DMS 273 (cell line): ENCODE measurements at regions not wholly inside any gene's neighbourhood (a gene's known extent, or its start where the extent isn't known, plus 50 kb on each side); places are given as distances from the start of the nearest gene placed in this dataset.

Experiments
- DNase-seq: peaks from one replicate; lab custom pipeline; 2025; ENCODE audit not compliant: unreplicated experiment; lab: John Stamatoyannopoulos, UW

GRCh38 chrX:40197071-40197470 is 99.3 kb upstream of the BCOR start:
- DNase-seq, result no peak

- no peak for DNase-seq
Observed at GRCh38 chrX:40195368-40195767, 97.6 kb upstream of the BCOR start.

DNA sequence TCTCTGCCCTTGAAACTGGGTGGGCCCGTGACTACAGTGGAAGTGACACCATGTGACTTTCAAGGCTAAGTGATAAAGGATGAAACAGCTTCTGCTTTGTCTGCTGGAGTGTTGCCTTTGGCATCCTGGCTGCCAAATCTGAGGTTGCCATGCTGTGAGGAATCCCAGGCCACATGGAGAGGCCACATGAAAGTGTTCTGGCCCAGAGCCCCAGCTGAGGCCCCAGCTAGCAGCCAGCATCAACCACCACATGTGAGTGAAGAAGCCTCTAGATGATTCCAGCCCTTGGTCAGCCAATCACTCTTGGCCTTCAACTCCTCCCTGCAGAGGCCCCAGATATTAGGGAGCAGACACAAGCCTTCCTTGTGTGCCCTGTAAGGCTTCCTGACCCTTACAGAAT is 94.4 kb upstream of the BCOR start:
- DNase-seq, result no peak

DNA sequence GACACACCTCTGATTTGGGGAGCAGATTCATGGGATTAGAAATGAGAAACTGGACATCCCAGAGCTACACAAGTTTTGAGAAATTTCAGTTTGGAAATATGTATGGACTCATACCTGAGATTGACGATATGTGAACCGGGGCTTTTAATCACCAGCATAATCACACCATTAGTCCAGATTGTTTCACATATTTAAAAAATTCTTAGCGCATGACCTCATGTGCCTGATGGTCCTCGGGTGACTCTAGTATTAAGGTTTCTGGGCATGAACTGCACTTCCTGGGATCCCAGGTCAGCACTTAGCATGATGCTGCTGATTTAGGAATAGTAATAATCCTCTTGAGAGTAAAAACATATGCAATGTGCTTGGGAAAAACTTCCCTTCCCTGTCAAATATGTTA is 91.9 kb upstream of the BCOR start:
- DNase-seq, result peak; percentile 52

DNA sequence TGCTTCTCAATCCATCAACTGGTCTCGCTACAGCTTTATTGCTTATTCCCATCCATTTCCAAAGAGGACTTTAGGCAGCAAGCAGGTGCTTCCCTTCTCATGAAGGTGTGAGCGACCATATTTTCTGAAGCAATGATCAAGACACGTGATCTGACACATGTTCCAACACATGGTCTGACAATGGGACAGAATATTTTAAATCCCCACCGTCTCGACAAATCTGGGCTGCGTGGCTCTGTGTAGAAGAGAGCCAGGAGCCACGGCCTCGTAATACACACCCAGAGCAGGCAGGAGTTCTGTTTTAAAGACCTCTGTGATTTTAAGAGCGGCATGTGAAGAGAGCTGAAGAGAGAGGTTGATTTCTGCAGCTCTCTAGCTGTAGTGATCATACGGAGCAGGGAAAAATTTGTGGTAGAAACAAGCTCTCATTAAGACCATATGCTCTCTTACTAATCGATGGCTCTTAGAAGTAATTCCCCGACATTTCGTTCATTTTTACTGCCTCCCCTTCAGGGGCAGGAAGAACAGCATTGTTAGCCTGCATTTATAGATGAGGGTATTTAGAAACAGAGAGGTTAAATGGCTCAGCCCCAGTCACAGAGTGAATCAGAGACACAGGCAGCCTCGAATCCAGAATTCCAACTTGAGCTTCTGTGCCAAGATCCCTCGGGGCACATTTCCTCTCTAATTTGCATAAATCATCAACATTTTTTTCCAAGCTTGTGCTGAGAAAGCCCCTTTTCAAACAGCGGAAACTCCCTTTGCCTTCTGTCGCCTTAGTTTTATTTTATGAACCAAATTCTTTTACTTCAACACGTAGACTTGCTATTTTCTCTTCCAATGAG is 91.0 kb upstream of the BCOR start:
- peak; percentile 61 for DNase-seq

- DNase-seq, result no peak
Observed at GRCh38 chrX:40184968-40185367, 87.2 kb upstream of the BCOR start.

DNA sequence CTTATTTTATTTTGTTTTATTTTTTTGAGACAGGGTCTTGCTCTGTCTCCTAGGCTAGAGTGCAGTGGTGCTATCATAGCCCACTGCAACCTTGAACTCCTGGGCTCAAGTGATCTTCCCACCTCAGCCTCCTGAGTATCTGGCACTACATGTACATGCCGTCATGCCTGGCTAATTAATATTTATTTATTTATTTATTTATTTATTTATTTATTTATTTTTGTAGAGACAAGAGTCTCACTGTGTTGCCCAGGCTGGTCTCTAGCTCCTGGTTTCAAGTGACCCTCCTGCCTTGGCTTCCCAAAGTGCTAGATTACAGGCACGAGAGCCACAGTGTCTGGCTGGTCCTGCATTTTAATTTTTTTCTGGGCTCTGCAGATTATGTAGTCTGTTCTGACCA is 84.9 kb upstream of the BCOR start:
- DNase-seq, result no peak

DNA sequence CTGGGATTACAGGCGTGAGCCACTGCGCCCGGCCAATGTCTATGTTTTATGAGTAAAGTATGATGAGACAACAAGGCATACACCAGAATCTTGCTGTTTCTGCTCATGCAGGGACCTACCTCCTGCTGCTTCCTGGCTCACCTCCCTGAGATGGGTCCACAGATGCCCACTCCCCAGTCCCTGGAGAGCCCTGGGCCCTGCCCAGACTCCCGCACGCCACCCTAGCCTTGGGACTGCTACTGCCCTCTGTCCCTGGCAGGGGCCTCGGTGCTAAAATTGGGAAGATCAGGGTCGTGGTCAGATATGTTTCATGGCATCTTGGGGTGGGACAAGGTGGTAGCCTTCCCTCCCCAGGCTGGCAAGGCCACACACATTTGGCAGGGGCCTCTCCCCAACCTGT is 84.3 kb upstream of the BCOR start:
- no peak for DNase-seq

DNA sequence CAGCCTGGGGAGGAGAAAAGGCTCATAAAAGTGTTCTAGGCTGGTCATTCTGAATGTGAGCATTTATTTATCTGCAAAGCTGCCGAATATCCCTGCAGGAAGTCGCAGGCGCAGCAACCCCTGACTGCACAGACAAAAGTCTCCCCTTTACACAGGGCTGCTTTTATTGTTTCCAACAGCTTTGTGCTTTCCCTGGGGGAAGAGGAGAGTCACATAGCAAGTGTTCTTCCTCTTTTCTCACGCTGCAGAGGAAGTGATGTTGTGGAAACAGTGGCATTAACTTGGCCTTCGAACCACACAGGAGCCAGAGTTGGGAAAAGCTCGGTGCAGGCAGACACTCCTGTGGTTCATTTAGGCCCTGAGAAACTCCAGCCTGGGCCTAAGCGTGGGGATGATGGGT is 81.5 kb upstream of the BCOR start:
- DNase-seq, result no peak

DNA sequence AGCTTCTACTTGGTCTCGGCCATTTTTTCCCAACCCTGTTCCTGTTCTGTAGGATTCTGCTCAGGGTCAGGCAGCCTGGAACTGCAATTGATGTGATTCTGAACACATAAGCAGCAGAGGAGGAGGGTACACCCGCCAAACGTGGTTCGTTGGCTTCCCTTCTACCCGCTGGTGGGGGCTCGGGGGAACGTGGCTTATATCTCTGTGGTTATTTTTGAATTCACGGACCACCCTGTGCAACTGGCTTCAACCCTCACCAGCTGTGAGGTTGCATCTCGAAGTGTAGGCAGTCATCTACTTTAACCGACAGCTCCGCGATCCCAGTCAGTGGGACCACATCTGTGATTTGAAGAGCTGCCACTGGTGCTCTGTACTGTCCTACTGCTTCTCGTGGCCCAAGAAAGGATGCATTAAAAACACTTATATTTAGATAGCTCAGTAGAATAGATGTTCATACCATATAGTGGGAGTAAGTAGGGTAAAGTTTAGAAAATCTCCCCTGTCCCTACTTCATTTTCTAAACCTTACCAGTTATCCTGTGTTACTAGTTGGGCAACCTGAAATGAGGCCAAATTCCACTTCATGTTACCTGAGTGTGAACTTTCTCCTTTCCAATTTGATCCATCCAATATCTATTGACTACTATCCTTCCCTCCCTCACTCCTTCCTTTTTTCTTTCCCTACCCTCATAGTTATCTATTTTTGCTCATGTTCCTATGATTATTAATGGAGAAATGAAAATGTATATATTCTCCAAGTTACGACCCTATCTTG is 80.4 kb upstream of the BCOR start:
- no peak for DNase-seq

GRCh38 chrX:40177489-40177888 is 79.7 kb upstream of the BCOR start:
- no peak for DNase-seq

- no peak for DNase-seq
Observed at GRCh38 chrX:40177117-40177430, 79.3 kb upstream of the BCOR start.

DNA sequence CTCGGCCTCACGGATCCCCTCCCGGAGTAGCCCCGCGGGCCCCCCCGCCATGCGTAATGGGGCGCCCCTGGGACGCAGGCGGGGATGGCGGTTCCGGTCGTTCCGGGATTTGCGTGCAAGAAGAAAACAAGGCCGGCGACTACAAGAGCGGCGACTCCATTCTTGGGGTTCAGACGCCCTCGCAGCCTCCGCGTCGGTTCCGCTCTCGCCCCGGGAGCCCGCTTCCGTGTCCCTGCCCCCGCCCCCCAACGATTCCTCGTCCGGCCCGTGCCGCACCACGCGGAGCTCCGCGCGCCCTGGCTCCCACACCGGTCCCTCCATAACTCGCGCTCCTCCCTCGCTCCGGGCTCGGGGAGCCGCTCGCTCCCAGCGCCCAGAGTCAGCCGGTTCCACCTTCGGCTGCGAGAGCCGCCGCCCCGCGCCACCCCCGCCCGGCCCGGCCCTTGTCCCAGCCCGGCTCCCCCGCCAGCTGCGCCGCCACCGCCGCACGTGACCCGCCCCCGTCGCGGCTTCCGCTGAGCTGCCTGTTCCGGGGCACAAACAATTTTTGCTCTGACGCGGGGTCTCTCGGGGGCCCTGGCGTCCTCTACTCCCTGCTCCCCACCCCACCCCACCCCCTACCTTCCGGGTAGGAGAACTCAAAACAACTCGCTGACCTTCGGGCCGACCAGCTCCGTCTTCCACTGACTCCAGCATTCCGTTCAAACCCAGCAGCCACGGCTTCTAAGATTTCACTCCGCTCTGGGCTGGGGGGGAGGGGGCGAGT is 78.8 kb upstream of the BCOR start:
- peak; percentile 74 for DNase-seq

GRCh38 chrX:40175511-40176350 is 78.0 kb upstream of the BCOR start:
- DNase-seq, result peak; percentile 90

- peak; percentile 91 for DNase-seq
Observed at GRCh38 chrX:40174854-40175510, 77.2 kb upstream of the BCOR start.

DNA sequence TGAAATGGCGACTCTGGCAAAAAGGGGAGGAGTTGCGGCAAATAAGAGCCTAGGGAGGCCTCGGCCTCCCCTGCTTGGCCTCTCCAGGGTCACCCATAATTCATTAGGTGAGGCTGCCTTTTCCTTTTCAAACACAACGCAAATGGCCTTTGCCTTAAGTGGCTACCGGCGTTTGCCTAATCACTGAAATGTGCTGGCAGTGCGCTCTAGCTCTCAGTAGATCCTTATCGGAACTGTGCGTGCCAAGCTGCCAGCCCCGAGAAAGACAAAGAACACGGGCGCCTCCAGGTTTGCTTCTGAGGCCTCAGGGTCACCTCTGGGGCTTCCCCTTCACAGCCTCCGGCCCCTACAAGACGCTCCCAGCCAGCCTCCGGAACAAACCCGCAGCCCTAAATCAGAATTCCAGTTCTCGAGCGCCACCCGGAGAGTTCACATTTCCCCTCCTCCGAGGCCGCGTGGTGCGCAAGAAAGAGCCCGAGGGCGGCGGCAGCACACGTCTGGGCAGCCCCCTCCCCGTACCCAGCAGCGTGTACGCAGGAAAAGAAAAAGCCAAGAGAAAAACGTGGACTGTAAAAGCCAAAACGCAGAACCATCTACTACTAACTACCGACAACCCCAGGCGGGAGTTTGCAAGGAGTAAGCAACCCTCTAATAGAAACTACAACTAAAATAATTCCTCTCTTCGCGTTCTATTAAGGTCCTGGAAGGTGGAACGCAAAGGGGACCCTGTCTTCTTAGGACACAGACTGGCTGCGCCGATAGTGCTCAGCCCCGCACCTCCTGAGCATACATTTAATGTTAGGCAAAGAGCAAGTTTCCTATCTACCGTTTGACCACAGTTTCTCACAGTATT is 76.5 kb upstream of the BCOR start:
- DNase-seq, result peak; percentile 79

DNA sequence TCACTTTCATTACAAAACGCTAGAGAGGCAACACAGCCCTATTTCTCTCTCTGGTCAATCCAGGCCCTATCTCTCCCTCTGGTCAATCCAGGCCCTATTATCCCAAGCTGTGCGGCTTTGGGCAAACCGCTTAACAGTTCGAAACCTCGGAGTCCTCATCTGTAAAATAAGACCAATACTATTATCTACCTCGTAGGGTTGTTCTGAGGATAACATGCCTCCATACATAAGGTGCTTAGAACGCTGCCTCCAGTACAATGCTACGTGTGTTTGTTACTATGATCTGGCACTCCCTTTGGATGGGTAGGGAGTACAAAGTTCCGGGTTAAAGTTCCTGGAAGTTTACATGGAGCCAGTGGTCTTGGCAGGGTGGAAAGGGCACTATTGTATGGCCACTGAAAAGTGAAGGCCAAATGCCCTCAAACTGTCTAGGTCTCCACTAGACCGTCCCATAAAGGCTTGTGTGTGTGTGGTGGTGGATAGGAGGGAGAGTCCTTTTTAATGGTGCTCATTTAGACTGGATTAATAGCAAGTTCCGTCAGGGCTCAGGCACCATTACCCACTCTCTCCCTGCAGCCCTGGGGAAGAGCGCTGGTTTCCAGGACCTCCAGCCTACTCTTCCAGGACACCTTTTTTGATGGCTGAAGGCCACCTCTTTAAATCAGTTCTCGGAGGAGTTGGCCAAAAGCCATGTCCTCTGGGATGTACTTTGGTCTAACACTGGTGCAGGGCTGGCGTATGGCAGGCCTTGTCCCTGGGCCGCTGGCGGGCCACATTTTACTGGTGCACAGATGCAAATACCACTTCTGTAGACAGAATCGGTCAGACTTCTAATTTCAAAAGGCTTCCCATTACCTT is 75.6 kb upstream of the BCOR start:
- DNase-seq, result no peak

DNA sequence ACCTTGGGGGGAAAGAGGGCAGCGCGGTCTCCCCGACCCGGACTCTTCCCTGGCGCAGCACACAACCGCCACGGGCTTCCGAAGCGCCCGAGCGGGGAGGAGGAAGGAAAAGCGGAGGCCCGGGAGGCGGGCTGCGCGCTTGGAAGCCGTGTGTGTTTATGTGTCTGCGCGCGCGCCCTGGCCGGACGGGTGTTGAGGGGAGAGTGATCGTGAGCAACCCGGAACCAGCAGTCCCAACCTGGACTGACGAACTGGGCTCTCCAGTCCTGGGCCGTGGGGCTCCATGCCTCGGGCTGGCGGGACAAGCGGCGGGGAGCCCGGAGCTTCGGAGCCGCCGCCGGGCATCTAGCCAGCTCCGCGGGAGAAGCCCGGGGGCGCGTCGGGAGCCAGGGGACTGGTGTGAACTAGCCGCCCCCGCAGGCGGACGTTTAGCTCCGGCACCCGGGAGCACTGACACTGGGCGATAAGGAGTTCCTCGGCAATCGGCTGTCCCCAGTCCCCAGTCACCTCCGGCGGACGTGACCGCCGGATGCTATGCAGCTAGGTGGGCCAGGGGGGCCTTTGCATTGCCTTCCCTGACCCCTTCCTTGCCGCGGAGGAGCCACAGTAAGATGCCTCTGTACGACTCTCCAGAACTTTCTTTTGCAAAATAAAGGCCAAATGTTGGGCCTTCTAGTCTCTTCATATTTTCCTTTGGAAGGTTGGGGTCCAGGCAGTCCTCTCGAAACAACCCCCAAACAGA is 74.8 kb upstream of the BCOR start:
- peak; percentile 78 for DNase-seq
